ENCODE measurements at regions not wholly inside any gene's neighbourhood (a gene's known extent, or its start where the extent isn't known, plus 50 kb on each side); places are given as distances from the start of the nearest gene placed in this dataset.

- no peak for TF ChIP-seq POLR2A (IDR thresholded peaks at IDR 0.05)
- TF ChIP-seq CTCF (IDR thresholded peaks at IDR 0.05) = no peak
These were observed 54.2 kb downstream of the MSX1 start for GRCh38 chr4:4913628-4914027.
